RWPE2 (cell line): ENCODE measurements at regions not wholly inside any gene's neighbourhood (a gene's known extent, or its start where the extent isn't known, plus 50 kb on each side); places are given as distances from the start of the nearest gene placed in this dataset.
A peak's percentile ranks its signal among the peaks of the same experiment; 100 is the strongest.
"Not testable (repeated sequence)": the region's sequence is repeated elsewhere in the genome, so short reads cannot be mapped to it uniquely, and the experiment has no call there.

Experiments used
- ATAC-seq: fragments of 200-7000 bp; cut with Tn5 transposase; 3 replicates; pipeline ENCODE4 v1.9.1; 2021; ENCODE audit warnings: low read depth
- DNase-seq: peaks from one replicate; pipeline ENCODE4 v3.0.0-alpha.2; 2020; ENCODE audit warnings: low spot score
- H3K27ac ChIP-seq: fragments of 450-650 bp; 2 replicates; pipeline ENCODE4 v1.5.1; 2017; ENCODE audit warnings: mild to moderate bottlenecking; ENCODE audit not compliant: poor library complexity, severe bottlenecking
- H3K27me3 ChIP-seq: fragments of 250-450 bp; sonication (Bioruptor Pico); 2 replicates; pipeline ENCODE4 v1.5.1; 2021; ENCODE audit warnings: mild to moderate bottlenecking, moderate library complexity; ENCODE audit not compliant: insufficient read depth, poor library complexity, severe bottlenecking
- H3K36me3 ChIP-seq: fragments of 250-450 bp; sonication (Bioruptor Pico); 2 replicates; pipeline ENCODE4 v1.5.1; 2020; ENCODE audit warnings: low read depth, mild to moderate bottlenecking, moderate library complexity
- H3K4me1 ChIP-seq: fragments of 250-450 bp; sonication (Bioruptor Pico); 2 replicates; pipeline ENCODE4 v1.5.1; 2021; ENCODE audit warnings: mild to moderate bottlenecking, moderate library complexity; ENCODE audit not compliant: insufficient read depth, poor library complexity, severe bottlenecking
- H3K4me3 ChIP-seq: fragments of 250-450 bp; sonication (Bioruptor Pico); 2 replicates; pipeline ENCODE4 v1.5.1; 2021; ENCODE audit warnings: mild to moderate bottlenecking, moderate library complexity; ENCODE audit not compliant: severe bottlenecking
- H3K9me3 ChIP-seq: fragments of 250-450 bp; sonication (Bioruptor Pico); 2 replicates; pipeline ENCODE4 v1.5.1; 2021; ENCODE audit warnings: mild to moderate bottlenecking, moderate library complexity; ENCODE audit not compliant: severe bottlenecking
- TF ChIP-seq, protein P1 (sequence below): fragments of 450-650 bp; IDR thresholded peaks from one replicate; pipeline ENCODE4 v1.5.1; 2017; ENCODE audit warnings: mild to moderate bottlenecking, moderate library complexity; ENCODE audit not compliant: poor library complexity, severe bottlenecking

DNA sequence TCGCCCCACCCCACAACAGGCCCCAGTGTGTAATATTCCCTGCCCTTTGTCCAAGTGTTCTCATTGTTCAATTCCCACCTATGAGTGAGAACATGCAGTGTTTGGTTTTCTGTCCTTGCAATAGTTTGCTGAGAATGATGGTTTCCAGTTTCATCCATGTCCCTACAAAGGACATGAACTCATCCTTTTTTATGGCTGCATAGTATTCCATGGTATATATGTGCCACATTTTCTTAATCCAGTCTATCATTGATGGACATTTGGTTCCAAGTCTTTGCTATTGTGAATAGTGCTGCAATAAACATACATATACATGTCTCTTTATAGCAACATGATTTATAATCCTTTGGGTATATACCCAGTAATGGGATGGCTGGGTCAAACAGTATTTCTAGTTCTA, 132.7 kb downstream of the SNX10 start:
- ATAC-seq, H3K4me1 ChIP-seq, H3K9me3 ChIP-seq, H3K36me3 ChIP-seq, DNase-seq, H3K27ac ChIP-seq, H3K4me3 ChIP-seq, H3K27me3 ChIP-seq: not testable (repeated sequence)

- TF ChIP-seq, protein P1, sequence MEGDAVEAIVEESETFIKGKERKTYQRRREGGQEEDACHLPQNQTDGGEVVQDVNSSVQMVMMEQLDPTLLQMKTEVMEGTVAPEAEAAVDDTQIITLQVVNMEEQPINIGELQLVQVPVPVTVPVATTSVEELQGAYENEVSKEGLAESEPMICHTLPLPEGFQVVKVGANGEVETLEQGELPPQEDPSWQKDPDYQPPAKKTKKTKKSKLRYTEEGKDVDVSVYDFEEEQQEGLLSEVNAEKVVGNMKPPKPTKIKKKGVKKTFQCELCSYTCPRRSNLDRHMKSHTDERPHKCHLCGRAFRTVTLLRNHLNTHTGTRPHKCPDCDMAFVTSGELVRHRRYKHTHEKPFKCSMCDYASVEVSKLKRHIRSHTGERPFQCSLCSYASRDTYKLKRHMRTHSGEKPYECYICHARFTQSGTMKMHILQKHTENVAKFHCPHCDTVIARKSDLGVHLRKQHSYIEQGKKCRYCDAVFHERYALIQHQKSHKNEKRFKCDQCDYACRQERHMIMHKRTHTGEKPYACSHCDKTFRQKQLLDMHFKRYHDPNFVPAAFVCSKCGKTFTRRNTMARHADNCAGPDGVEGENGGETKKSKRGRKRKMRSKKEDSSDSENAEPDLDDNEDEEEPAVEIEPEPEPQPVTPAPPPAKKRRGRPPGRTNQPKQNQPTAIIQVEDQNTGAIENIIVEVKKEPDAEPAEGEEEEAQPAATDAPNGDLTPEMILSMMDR, result no peak
- H3K27ac ChIP-seq, result no peak overlapping the region
- H3K9me3 ChIP-seq, result no peaks in the 10 kb centered on the region
- DNase-seq (no peak), ATAC-seq (no peak)
- H3K4me3 ChIP-seq, result no peak overlapping the region
- no peaks in the 10 kb centered on the region for H3K27me3 ChIP-seq
- H3K36me3 ChIP-seq, result no peaks in the 10 kb centered on the region
- no peaks in the 10 kb centered on the region for H3K4me1 ChIP-seq
Observed at GRCh38 chr7:26425655-26426054, 134.0 kb downstream of the SNX10 start.

DNA sequence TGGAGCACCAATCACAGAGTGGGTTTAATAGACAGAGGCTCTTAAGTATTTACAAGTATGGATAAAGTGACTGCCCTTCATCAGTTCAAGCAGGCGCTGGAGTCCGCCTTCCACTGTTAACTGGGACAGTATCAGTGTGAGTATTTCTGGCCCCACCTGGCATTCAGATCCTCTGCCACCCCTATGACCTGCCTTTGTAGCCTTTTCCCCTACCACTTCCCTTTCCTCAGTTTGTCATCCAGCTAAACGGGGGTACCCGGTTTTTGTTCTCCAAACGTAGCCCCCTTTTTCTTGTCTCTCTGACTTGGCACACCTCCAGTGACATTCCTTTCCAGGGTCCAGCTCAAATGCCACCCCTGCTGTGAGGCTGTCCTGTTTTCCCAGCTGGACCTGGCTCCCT, 134.4 kb downstream of the SNX10 start:
- no peak overlapping the region for H3K4me3 ChIP-seq
- H3K4me1 ChIP-seq, result no peaks in the 10 kb centered on the region
- no peak for DNase-seq
- H3K27ac ChIP-seq, result no peak overlapping the region
- H3K9me3 ChIP-seq, result no peaks in the 10 kb centered on the region
- no peaks in the 10 kb centered on the region for H3K36me3 ChIP-seq
- H3K27me3 ChIP-seq, result no peaks in the 10 kb centered on the region
- no peak for ATAC-seq
- TF ChIP-seq, protein P1, result no peak

DNA sequence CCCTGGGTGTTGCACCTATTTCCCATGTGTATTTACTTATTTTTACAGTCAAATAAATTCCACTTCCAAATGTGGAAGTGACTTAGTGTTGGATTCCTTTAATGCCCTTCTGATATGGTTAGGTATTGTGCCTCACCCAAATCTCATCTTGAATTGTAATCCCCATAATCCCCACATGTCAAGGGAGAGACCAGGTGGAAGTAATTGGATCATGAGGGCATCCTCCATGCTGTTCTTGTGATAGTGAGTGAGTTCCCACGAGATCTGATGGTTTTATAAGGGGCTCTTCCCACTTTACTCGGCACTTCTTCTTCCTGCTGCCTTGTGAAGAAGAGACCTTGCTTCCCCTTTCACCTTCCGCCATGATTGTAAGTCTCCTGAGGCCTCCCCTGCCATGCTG, 136.9 kb downstream of the SNX10 start:
- Histone ChIP-seq H3K4me3 (no peak overlapping the region), H3K36me3 (no peaks in the 10 kb centered on the region), H3K27me3 (no peaks in the 10 kb centered on the region), H3K27ac (no peak overlapping the region), H3K4me1 (no peaks in the 10 kb centered on the region), H3K9me3 (no peaks in the 10 kb centered on the region)
- TF ChIP-seq, protein P1, result no peak
- DNase-seq (no peak), ATAC-seq (no peak)

DNA sequence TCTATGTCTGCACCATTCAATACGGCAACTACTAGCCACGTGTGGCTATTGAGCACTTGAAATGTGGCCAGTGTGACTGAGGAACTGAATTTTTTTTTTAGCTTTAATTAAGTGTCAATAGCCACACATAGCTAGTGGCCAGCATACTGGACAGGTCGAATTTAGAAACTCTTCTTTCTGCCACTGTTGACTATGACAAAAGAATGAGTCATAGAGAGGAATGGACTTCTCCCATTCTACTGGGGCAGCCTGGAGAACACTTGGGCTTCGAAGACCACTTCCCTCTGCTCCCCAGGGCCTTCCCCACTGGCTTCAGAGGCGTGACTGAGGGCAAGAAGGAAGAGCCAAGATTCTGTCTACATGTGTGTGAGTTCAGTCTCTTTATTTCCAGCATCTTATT, 137.5 kb downstream of the SNX10 start:
- Histone ChIP-seq H3K27ac (no peak overlapping the region), H3K4me1 (no peaks in the 10 kb centered on the region), H3K4me3 (no peak overlapping the region), H3K9me3 (no peaks in the 10 kb centered on the region), H3K36me3 (no peaks in the 10 kb centered on the region), H3K27me3 (no peaks in the 10 kb centered on the region)
- TF ChIP-seq, protein P1, result no peak
- ATAC-seq (peak; percentile 36; the same call in 1 of the 3 replicates), DNase-seq (no peak)
